GM23248 (cell line): ENCODE measurements at regions not wholly inside any gene's neighbourhood (a gene's known extent, or its start where the extent isn't known, plus 50 kb on each side); places are given as distances from the start of the nearest gene placed in this dataset.

Experiments
- DNase-seq: peaks from one replicate; pipeline ENCODE4 v3.0.0-alpha.2; 2015
- H2AFZ ChIP-seq: fragments of 200-600 bp; sonication (generic); 2 replicates; pipeline ENCODE4 v1.6.1; 2016; ENCODE audit warnings: antibody characterized with exemption
- H3F3A ChIP-seq: fragments of 200-600 bp; sonication (generic); 2 replicates; pipeline ENCODE4 v1.6.1; 2016; ENCODE audit warnings: mild to moderate bottlenecking, antibody characterized with exemption, mixed run types; ENCODE audit not compliant: insufficient read depth
- H3K27ac ChIP-seq: fragments of 200-600 bp; sonication (generic); 2 replicates; pipeline ENCODE4 v1.5.1; 2016; ENCODE audit warnings: mild to moderate bottlenecking
- H3K27me3 ChIP-seq: fragments of 200-600 bp; sonication (generic); replicated peaks from 2 replicates; pipeline ENCODE4 v1.6.1; 2016; ENCODE audit warnings: mild to moderate bottlenecking; ENCODE audit not compliant: insufficient read depth
- H3K36me3 ChIP-seq: fragments of 200-600 bp; sonication (generic); 2 replicates; pipeline ENCODE4 v1.6.1; 2016; ENCODE audit warnings: low read depth, mild to moderate bottlenecking
- H3K4me1 ChIP-seq: fragments of 200-600 bp; sonication (generic); 2 replicates; pipeline ENCODE4 v1.6.1; 2016; ENCODE audit warnings: mild to moderate bottlenecking; ENCODE audit not compliant: insufficient read depth
- H3K4me2 ChIP-seq: fragments of 200-600 bp; sonication (generic); one replicate; pipeline ENCODE4 v1.6.1; 2016; ENCODE audit warnings: mild to moderate bottlenecking; ENCODE audit not compliant: unreplicated experiment
- H3K4me3 ChIP-seq: fragments of 200-600 bp; sonication (generic); 2 replicates; pipeline ENCODE4 v1.5.1; 2016; ENCODE audit warnings: mild to moderate bottlenecking
- H3K79me2 ChIP-seq: fragments of 200-600 bp; sonication (generic); 2 replicates; pipeline ENCODE4 v1.6.1; 2016; ENCODE audit warnings: mild to moderate bottlenecking; ENCODE audit not compliant: insufficient read depth
- H3K9ac ChIP-seq: fragments of 200-600 bp; sonication (generic); 2 replicates; pipeline ENCODE4 v1.6.1; 2016; ENCODE audit warnings: mild to moderate bottlenecking
- H3K9me2 ChIP-seq: fragments of 200-600 bp; sonication (generic); 2 replicates; pipeline ENCODE4 v1.6.1; 2016; ENCODE audit warnings: mixed run types, mild to moderate bottlenecking, moderate library complexity; ENCODE audit not compliant: insufficient read depth
- H3K9me3 ChIP-seq: fragments of 200-600 bp; sonication (generic); one replicate; pipeline ENCODE4 v1.6.1; 2017; ENCODE audit warnings: low read depth
- H4K20me1 ChIP-seq: fragments of 200-600 bp; sonication (generic); 2 replicates; pipeline ENCODE4 v1.6.0; 2016; ENCODE audit not compliant: insufficient read depth
- EZH2 ChIP-seq: fragments of 200-600 bp; sonication (generic); IDR thresholded peaks from 2 replicates; pipeline ENCODE4 v1.6.1; 2018; ENCODE audit warnings: antibody characterized with exemption, mild to moderate bottlenecking; ENCODE audit not compliant: insufficient read depth, poor library complexity, severe bottlenecking
- EZH2phosphoT487 ChIP-seq: fragments of 200-600 bp; sonication (generic); IDR thresholded peaks from 2 replicates; pipeline ENCODE4 v1.6.1; 2018; ENCODE audit warnings: antibody characterized with exemption, moderate library complexity, mild to moderate bottlenecking, low read depth; ENCODE audit not compliant: insufficient read depth
- WGBS, 2 experiments: methylation state at CpG; one replicate each; pipeline ENCODE4 v1.1.6; 2015 to 2017; ENCODE audit warnings: low lambda C conversion rate in 2 of 2, low coverage in 1 of 2; ENCODE audit errors: missing lambda C conversion rate in 2 of 2; 5-methylcytosine and 5-hydroxymethylcytosine counted together
- in situ Hi-C: fragments of 300-500 bp; cut with MboI; formaldehyde crosslinking; loops from 2 replicates; pipeline ENCODE4 v1.15.0; 2020

DNA sequence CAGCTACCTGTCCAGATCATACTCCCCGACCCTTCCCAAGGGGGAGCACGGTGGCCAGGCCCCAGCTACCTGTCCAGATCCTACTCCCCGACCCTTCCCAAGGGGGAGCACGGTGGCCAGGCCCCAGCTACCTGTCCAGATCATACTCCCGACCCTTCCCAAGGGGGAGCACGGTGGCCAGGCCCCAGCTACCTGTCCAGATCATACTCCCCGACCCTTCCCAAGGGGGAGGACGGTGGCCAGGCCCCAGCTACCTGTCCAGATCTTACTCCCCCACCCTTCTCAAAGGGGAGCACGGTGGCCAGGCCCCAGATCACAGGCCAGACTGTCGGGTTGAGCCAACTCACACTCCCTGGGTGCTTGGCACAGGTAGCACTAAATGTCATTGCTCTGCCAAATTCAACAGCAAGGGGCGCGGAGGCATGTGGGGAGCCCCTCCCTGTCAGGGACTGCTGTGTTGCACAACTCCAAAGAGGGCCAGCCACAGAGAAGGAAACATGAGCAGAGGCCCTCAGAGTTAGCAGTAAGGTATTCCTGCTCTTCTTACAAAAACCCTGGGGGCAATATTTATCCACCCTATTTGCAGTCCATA is 136.9 kb downstream of the OLFM1 start:
- no peak for DNase-seq
- no peak overlapping the region for H3K4me2 ChIP-seq
- H3K9me2 ChIP-seq = no peaks in the 10 kb centered on the region
- H2AFZ ChIP-seq = no peak overlapping the region
- TF ChIP-seq EZH2phosphoT487 (no peak), EZH2 (no peak)
- H3F3A ChIP-seq = peaks cover 9% of the 10 kb centered on the region; the same call in 1 of the 2 replicates
- H4K20me1 ChIP-seq = no peaks in the 10 kb centered on the region
- no peaks in the 10 kb centered on the region for H3K79me2 ChIP-seq
- H3K4me1 ChIP-seq = no peaks in the 10 kb centered on the region
- no peak overlapping the region for H3K4me3 ChIP-seq
- no peaks in the 10 kb centered on the region; the same call in 1 of the 2 replicates for H3K27me3 ChIP-seq
- no peak overlapping the region for H3K9ac ChIP-seq
- H3K36me3 ChIP-seq = no peaks in the 10 kb centered on the region
- H3K27ac ChIP-seq = no peak overlapping the region
- no peaks in the 10 kb centered on the region for H3K9me3 ChIP-seq
- in situ Hi-C loops = no loop called here
- WGBS, 2 experiments = 40 to 41% methylated on average over 6 to 12 of the region's 12 CpGs

GRCh38 chr9:135224921-135225541 is 137.6 kb downstream of the OLFM1 start:
- H3K9me3 ChIP-seq = no peaks in the 10 kb centered on the region

DNA sequence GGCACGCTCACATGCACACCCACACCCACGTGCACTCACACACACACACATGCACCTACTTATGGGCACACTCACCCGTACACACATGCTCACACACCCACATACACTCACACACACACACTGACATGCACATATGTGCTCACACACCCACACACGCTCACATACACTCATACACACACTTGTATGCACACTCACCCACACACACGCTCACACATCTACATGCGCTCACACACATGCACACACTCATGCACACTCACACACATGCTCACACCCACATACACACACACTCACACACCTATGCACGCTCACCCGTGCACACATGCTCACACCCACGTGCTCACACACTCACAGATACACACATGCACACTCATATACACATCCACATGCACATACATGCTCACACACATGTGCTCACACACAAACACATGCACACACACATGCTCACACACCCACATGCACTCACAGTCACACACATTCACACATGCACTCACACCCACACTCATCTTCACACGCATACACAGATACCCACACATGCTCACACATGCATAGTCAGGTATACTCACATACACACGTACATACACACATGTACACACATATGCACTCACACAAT is 138.3 kb downstream of the OLFM1 start:
- WGBS, 2 experiments = 64% methylated on average over 11 of the region's 11 CpGs
- Histone ChIP-seq H3F3A (peaks cover 9% of the 10 kb centered on the region; the same call in 1 of the 2 replicates), H2AFZ (no peak overlapping the region), H3K9me3 (no peaks in the 10 kb centered on the region), H3K9ac (no peak overlapping the region), H3K4me3 (no peak overlapping the region), H3K36me3 (no peaks in the 10 kb centered on the region), H3K9me2 (no peaks in the 10 kb centered on the region), H3K79me2 (no peaks in the 10 kb centered on the region), H4K20me1 (no peaks in the 10 kb centered on the region), H3K27ac (no peak overlapping the region), H3K4me2 (no peak overlapping the region), H3K4me1 (no peaks in the 10 kb centered on the region), H3K27me3 (no peaks in the 10 kb centered on the region)
- TF ChIP-seq EZH2 (no peak), EZH2phosphoT487 (no peak)
- in situ Hi-C loops = no loop called here
- DNase-seq = no peak

More at GRCh38 chr9:135224921-135225541, 137.6 kb downstream of the OLFM1 start:
- TF ChIP-seq EZH2phosphoT487 = no peak
- TF ChIP-seq EZH2 = no peak
- H3K9ac ChIP-seq = no peak overlapping the region
- no peaks in the 10 kb centered on the region for H3K79me2 ChIP-seq
- 5 to 6% methylated on average over 20 to 23 of the region's 23 CpGs for WGBS, 2 experiments
- H3K9me2 ChIP-seq = no peaks in the 10 kb centered on the region
- no peak overlapping the region for H2AFZ ChIP-seq
- in situ Hi-C loops = no loop called here
- no peak overlapping the region for H3K4me2 ChIP-seq
- no peaks in the 10 kb centered on the region for H4K20me1 ChIP-seq
- no peak overlapping the region for H3K4me3 ChIP-seq
- no peaks in the 10 kb centered on the region for H3K36me3 ChIP-seq
- H3F3A ChIP-seq = peaks cover 9% of the 10 kb centered on the region; the same call in 1 of the 2 replicates
- no peak for DNase-seq
- no peaks in the 10 kb centered on the region for H3K27me3 ChIP-seq
- no peaks in the 10 kb centered on the region for H3K4me1 ChIP-seq
- H3K27ac ChIP-seq = no peak overlapping the region

DNA sequence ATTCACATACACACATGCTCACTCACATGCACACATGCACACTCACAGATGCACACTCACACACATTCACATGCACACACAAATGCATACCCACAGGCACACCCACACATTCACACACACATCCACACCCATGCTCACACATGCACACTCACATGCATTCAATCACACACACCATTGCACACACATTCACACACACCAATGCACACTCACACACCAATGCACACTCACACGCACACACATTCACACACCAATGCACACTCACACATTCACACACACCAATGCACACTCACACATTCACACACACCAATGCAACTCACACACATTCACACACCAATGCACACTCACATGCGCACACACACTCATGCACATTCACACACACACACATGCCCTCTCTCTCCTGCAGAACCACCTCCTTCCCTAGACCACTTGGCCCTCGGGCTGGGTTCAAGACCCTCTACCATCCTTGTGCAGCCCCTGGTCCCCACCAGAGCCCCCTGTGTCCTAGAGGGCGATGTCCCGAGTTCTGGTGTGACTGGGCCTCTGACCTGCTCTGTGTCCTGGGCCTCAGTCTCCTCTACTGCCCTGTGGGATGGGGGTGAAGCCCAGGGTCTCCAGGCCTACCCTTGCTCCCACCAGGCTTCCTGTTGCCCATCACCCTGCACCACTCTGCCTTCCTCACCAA is 139.0 kb downstream of the OLFM1 start:
- in situ Hi-C loops = no loop called here

More for the DNA sequence above, 139.0 kb downstream of the OLFM1 start:
- no peak for TF ChIP-seq EZH2
- TF ChIP-seq EZH2phosphoT487 = no peak
- Histone ChIP-seq H3K9me3 (no peaks in the 10 kb centered on the region), H3F3A (peaks cover 9% of the 10 kb centered on the region; the same call in 1 of the 2 replicates), H3K4me3 (no peak overlapping the region), H4K20me1 (no peaks in the 10 kb centered on the region), H3K4me1 (no peaks in the 10 kb centered on the region), H3K9me2 (no peaks in the 10 kb centered on the region), H3K27me3 (peaks cover 3% of the 10 kb centered on the region; the same call in 1 of the 2 replicates), H3K4me2 (no peak overlapping the region), H3K27ac (no peak overlapping the region), H3K9ac (no peak overlapping the region), H3K36me3 (no peaks in the 10 kb centered on the region), H3K79me2 (no peaks in the 10 kb centered on the region), H2AFZ (no peak overlapping the region)
- no peak for DNase-seq
- WGBS, 2 experiments = 37 to 46% methylated on average over 5 of the region's 5 CpGs
